Activated naive CD8-positive, alpha-beta T cell treated with anti-CD3 and anti-CD28 coated beads, Interleukin-2, amount 10 ng/mL, durations not matched to agents 7 days and 5 days (primary cell): ENCODE measurements at regions not wholly inside any gene's neighbourhood (a gene's known extent, or its start where the extent isn't known, plus 50 kb on each side); places are given as distances from the start of the nearest gene placed in this dataset.
"Not testable (repeated sequence)": the region's sequence is repeated elsewhere in the genome, so short reads cannot be mapped to it uniquely, and the experiment has no call there.

Source experiments
- ATAC-seq: fragments of 150-1000 bp; cut with Tn5 transposase; one replicate; pipeline ENCODE4 v1.10.0; 2021; ENCODE audit warnings: low read depth, moderate library complexity
- POLR2A ChIA-PET: fragments of 350-600 bp; sonication (Branson Sonifier 250); formaldehyde crosslinking; loops from one replicate; lab custom pipeline; 2021; ENCODE audit warnings: antibody characterized with exemption; lab: Charles Lee
- DNase-seq: peaks from one replicate; pipeline ENCODE4 v3.0.0; 2021
- H3K27ac Mint-ChIP-seq: one replicate; pipeline ENCODE4 v1.8.0; 2022; ENCODE audit warnings: mild to moderate bottlenecking, mixed read lengths
- H3K27me3 Mint-ChIP-seq: one replicate; pipeline ENCODE4 v1.8.0; 2022; ENCODE audit warnings: mild to moderate bottlenecking, moderate library complexity, mixed read lengths
- H3K36me3 Mint-ChIP-seq: one replicate; pipeline ENCODE4 v1.8.0; 2021; ENCODE audit warnings: mild to moderate bottlenecking, mixed read lengths
- H3K4me1 Mint-ChIP-seq: one replicate; pipeline ENCODE4 v1.8.0; 2021; ENCODE audit warnings: mixed read lengths
- H3K4me3 Mint-ChIP-seq: one replicate; pipeline ENCODE4 v1.8.0; 2022; ENCODE audit warnings: mild to moderate bottlenecking, moderate library complexity, mixed read lengths
- H3K9me3 Mint-ChIP-seq: one replicate; pipeline ENCODE4 v1.8.0; 2021; ENCODE audit warnings: mixed read lengths

DNA sequence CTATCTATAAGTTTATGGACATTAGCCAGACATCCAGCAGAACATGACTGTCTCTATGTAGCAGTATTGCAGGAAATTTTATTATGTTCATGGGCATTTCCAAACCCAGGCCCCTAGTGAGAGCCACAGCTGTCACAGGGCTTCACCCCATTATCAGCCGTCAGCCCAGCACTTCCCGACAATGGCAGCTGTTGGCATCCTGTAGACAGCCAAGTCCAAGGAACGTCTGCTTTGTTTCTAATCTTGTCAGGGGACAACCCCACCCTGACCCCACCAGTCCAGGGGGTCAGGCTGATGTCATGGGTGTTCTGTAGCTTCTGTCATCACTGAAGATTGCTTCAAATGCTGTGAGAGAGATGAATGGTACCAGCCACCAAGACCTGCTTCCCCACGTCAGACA is 565.3 kb upstream of the BRINP1 start:
- POLR2A ChIA-PET, result no interaction called here
- H3K27me3 Mint-ChIP-seq, result no peaks in the 10 kb centered on the region
- no peaks in the 10 kb centered on the region for H3K4me1 Mint-ChIP-seq
- no peak for ATAC-seq
- H3K4me3 Mint-ChIP-seq, result no peak overlapping the region
- no peak overlapping the region for H3K27ac Mint-ChIP-seq
- DNase-seq, result no peak
- H3K36me3 Mint-ChIP-seq, result no peaks in the 10 kb centered on the region
- H3K9me3 Mint-ChIP-seq, result no peaks in the 10 kb centered on the region

DNA sequence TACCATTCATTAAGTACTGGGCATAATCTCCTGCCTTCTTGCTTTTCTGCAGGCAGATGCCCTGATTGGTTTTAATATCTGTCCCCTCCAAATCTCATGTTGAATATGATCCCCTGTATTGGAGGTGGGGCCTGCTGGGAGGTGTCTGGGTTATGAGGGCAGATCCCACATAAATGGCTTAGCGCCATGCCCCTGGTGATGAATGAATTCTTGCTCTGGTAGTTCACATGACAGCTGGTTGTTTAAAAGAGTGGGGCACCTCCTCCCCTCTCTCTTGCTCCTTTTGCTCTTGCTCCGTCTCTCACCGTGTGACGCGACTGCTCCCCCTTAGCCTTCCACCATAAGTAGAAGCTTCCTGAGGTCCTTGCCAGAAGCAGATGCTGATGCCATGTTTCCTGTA is 564.0 kb upstream of the BRINP1 start:
- H3K27me3 Mint-ChIP-seq, result no peaks in the 10 kb centered on the region
- no peak overlapping the region for H3K27ac Mint-ChIP-seq
- ATAC-seq (no peak), DNase-seq (no peak)
- H3K4me3 Mint-ChIP-seq, result no peak overlapping the region
- no peaks in the 10 kb centered on the region for H3K9me3 Mint-ChIP-seq
- H3K4me1 Mint-ChIP-seq, result no peaks in the 10 kb centered on the region
- POLR2A ChIA-PET, result no interaction called here
- no peaks in the 10 kb centered on the region for H3K36me3 Mint-ChIP-seq

- Mint-ChIP-seq H3K27ac (no peak overlapping the region), H3K4me3 (no peak overlapping the region), H3K4me1 (no peaks in the 10 kb centered on the region), H3K36me3 (no peaks in the 10 kb centered on the region), H3K9me3 (no peaks in the 10 kb centered on the region), H3K27me3 (no peaks in the 10 kb centered on the region)
- POLR2A ChIA-PET, result no interaction called here
- DNase-seq (no peak), ATAC-seq (no peak)
Observed at GRCh38 chr9:119924736-119925135, 555.5 kb upstream of the BRINP1 start.

- POLR2A ChIA-PET, result no interaction called here
- Mint-ChIP-seq H3K27ac (no peak overlapping the region), H3K4me1 (no peaks in the 10 kb centered on the region), H3K36me3 (no peaks in the 10 kb centered on the region), H3K4me3 (no peak overlapping the region), H3K27me3 (peaks cover 2% of the 10 kb centered on the region), H3K9me3 (no peaks in the 10 kb centered on the region)
- DNase-seq (no peak), ATAC-seq (no peak)
Observed at GRCh38 chr9:119917175-119917574, 547.9 kb upstream of the BRINP1 start.

- ATAC-seq (no peak), DNase-seq (no peak)
- H3K36me3 Mint-ChIP-seq, result no peaks in the 10 kb centered on the region
- H3K27ac Mint-ChIP-seq, result no peak overlapping the region
- H3K27me3 Mint-ChIP-seq, result no peaks in the 10 kb centered on the region
- no peak overlapping the region for H3K4me3 Mint-ChIP-seq
- POLR2A ChIA-PET, result no interaction called here
- H3K9me3 Mint-ChIP-seq, result peaks cover 4% of the 10 kb centered on the region
- H3K4me1 Mint-ChIP-seq, result no peaks in the 10 kb centered on the region
Observed at GRCh38 chr9:119907056-119907455, 537.8 kb upstream of the BRINP1 start.

DNA sequence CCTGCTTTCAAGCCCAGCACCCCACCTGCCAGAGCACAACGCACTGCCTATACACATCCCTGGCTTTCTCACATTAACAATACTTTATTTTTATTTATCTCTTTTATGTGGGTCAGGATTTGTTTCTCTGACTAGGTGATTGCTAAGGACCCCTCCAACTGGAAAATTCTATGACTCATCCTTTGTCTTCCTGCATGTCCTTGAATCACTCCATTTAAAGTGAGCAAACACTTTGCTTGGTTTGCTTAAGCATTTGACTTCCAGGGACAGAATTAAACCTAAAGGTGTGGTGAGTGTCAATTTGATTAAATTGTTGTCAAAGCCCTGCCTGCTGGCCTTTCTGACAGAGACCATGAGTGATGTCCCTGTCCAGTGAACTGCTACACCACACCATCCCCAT is 536.5 kb upstream of the BRINP1 start:
- no peak for ATAC-seq
- H3K36me3 Mint-ChIP-seq, result no peaks in the 10 kb centered on the region
- H3K27me3 Mint-ChIP-seq, result no peaks in the 10 kb centered on the region
- no peak for DNase-seq
- no peaks in the 10 kb centered on the region for H3K4me1 Mint-ChIP-seq
- POLR2A ChIA-PET, result no interaction called here
- peaks cover 4% of the 10 kb centered on the region for H3K9me3 Mint-ChIP-seq
- H3K4me3 Mint-ChIP-seq, result no peak overlapping the region
- no peak overlapping the region for H3K27ac Mint-ChIP-seq

DNA sequence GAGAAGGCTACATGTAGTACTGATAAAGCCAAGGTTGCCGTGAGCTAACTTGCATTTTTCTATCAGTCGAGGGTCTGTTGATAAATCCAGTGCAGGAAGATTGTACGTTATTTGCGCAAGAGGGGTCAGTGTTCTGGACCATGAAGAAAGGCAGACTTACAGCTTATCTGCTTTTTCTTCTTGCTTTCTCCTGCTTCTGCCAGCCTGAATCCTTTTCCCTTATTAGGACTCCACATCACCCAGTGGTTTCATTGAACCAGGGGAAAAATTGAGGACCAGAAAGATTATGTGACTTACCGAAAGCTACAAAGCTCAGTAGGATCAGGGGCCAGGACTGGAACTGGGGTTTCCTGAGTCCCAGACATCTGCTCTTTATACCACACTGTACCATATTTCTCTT is 534.6 kb upstream of the BRINP1 start:
- DNase-seq, result no peak
- Mint-ChIP-seq H3K27ac (no peak overlapping the region), H3K4me1 (no peaks in the 10 kb centered on the region), H3K9me3 (peaks cover 4% of the 10 kb centered on the region), H3K27me3 (no peaks in the 10 kb centered on the region), H3K36me3 (no peaks in the 10 kb centered on the region), H3K4me3 (no peak overlapping the region)
- POLR2A ChIA-PET, result no interaction called here
- no peak for ATAC-seq

GRCh38 chr9:119902611-119903010 is 533.4 kb upstream of the BRINP1 start:
- peaks cover 4% of the 10 kb centered on the region for H3K9me3 Mint-ChIP-seq
- no peaks in the 10 kb centered on the region for H3K27me3 Mint-ChIP-seq
- DNase-seq (no peak), ATAC-seq (no peak)
- H3K27ac Mint-ChIP-seq, result no peak overlapping the region
- no peaks in the 10 kb centered on the region for H3K4me1 Mint-ChIP-seq
- no peaks in the 10 kb centered on the region for H3K36me3 Mint-ChIP-seq
- POLR2A ChIA-PET, result no interaction called here
- H3K4me3 Mint-ChIP-seq, result no peak overlapping the region

GRCh38 chr9:119898316-119898715 is 529.1 kb upstream of the BRINP1 start:
- Mint-ChIP-seq H3K4me1 (no peaks in the 10 kb centered on the region), H3K36me3 (no peaks in the 10 kb centered on the region), H3K4me3 (no peak overlapping the region), H3K27ac (no peak overlapping the region), H3K9me3 (no peaks in the 10 kb centered on the region), H3K27me3 (no peaks in the 10 kb centered on the region)
- POLR2A ChIA-PET, result no interaction called here
- ATAC-seq (no peak), DNase-seq (no peak)

- Mint-ChIP-seq H3K27ac (no peak overlapping the region), H3K36me3 (no peaks in the 10 kb centered on the region), H3K4me3 (no peak overlapping the region), H3K27me3 (no peaks in the 10 kb centered on the region), H3K4me1 (no peaks in the 10 kb centered on the region), H3K9me3 (no peaks in the 10 kb centered on the region)
- POLR2A ChIA-PET, result no interaction called here
- ATAC-seq (no peak), DNase-seq (no peak)
Observed at GRCh38 chr9:119884438-119884837, 515.2 kb upstream of the BRINP1 start.

DNA sequence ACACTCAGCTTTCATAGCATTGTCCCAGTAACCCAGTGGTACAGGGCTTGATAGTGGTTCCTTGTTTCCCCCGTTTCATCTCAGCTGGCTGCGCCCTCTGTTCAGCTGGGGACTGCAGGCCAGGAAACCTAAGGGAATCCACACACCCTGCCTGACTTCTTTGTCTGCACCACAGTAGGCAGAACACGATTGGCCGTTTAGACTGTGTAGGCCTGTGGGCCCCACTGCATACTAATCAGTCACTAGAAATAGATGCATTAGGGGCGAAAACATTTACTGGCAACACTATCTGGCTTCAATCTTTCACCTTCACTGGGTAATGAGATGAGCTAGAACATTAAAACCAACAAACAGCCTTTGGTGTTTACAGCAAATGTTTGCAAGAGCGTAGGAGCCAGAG is 512.7 kb upstream of the BRINP1 start:
- POLR2A ChIA-PET, result no interaction called here
- no peak overlapping the region for H3K27ac Mint-ChIP-seq

DNA sequence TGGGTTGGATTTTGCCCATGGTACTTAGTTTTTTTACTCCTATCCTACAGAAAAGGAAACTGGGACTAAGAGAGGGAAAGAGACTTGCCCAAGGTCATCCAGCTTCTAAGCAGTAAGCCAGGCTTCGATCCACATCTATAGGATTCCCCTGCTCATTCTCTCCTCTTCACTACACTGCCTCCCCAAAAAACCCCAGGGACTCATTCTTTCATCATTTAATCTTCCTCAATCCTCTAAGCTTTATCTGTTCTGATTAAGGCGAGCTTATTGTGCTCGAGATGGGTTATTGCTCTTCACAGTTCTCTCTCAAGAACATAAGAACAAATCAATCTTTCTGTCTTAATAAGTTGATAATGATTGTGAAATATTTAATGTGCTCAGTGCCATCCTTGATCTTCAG is 511.1 kb upstream of the BRINP1 start:
- Mint-ChIP-seq H3K9me3 (peaks cover 2% of the 10 kb centered on the region), H3K36me3 (no peaks in the 10 kb centered on the region), H3K27ac (no peak overlapping the region), H3K4me1 (no peaks in the 10 kb centered on the region), H3K27me3 (no peaks in the 10 kb centered on the region), H3K4me3 (no peak overlapping the region)
- POLR2A ChIA-PET, result no interaction called here
- ATAC-seq (no peak), DNase-seq (no peak)

More for the DNA sequence above, 512.7 kb upstream of the BRINP1 start:
- Mint-ChIP-seq H3K27me3 (no peaks in the 10 kb centered on the region), H3K4me3 (no peak overlapping the region), H3K9me3 (no peaks in the 10 kb centered on the region), H3K36me3 (no peaks in the 10 kb centered on the region), H3K4me1 (no peaks in the 10 kb centered on the region)
- DNase-seq (no peak), ATAC-seq (no peak)

GRCh38 chr9:119877306-119877705 is 508.1 kb upstream of the BRINP1 start:
- Mint-ChIP-seq H3K4me1 (no peaks in the 10 kb centered on the region), H3K27me3 (no peaks in the 10 kb centered on the region), H3K36me3 (no peaks in the 10 kb centered on the region), H3K27ac (no peak overlapping the region), H3K4me3 (no peak overlapping the region), H3K9me3 (peaks cover 2% of the 10 kb centered on the region)
- ATAC-seq (no peak), DNase-seq (no peak)
- POLR2A ChIA-PET, result no interaction called here

- DNase-seq (no peak), ATAC-seq (no peak)
- Mint-ChIP-seq H3K4me3 (no peak overlapping the region), H3K27me3 (no peaks in the 10 kb centered on the region), H3K9me3 (peaks cover 2% of the 10 kb centered on the region), H3K4me1 (no peaks in the 10 kb centered on the region), H3K27ac (no peak overlapping the region), H3K36me3 (no peaks in the 10 kb centered on the region)
- POLR2A ChIA-PET, result no interaction called here
Observed at GRCh38 chr9:119873877-119874276, 504.6 kb upstream of the BRINP1 start.

DNA sequence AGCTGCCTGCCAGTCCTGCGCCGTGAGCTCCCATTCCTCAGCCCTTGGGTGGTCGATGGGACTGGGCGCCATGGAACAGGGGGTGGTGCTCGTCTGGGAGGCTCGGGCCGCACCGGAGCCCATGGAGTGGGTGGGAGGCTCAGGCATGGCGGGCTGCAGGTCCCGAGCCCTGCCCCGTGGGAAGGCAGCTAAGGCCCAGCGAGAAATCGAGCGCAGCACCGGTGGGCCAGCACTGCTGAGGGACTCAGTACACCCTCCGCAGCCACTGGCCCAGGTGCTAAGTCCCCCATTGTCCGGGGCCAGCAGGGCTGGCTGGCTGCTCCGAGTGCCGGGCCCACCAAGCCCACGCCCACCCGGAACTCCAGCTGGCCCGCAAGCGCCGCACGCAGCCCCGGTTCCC is 501.0 kb upstream of the BRINP1 start:
- H3K9me3 Mint-ChIP-seq, DNase-seq, POLR2A ChIA-PET, H3K27me3 Mint-ChIP-seq, H3K27ac Mint-ChIP-seq, ATAC-seq, H3K4me1 Mint-ChIP-seq, H3K4me3 Mint-ChIP-seq, H3K36me3 Mint-ChIP-seq: not testable (repeated sequence)
